ENCODE measurements at regions not wholly inside any gene's neighbourhood (a gene's known extent, or its start where the extent isn't known, plus 50 kb on each side); places are given as distances from the start of the nearest gene placed in this dataset.

- no peaks in the 10 kb centered on the region for H3K36me3 ChIP-seq (ENCODE audit: control insufficient read depth, insufficient read depth, low read length)
- TF ChIP-seq CTCF (IDR thresholded peaks at IDR 0.05; ENCODE audit: insufficient read depth, low read length, poor library complexity, severe bottlenecking), result no peak
- no peak for DNase-seq (ENCODE audit: low read depth)
- no peaks in the 10 kb centered on the region for H3K27me3 ChIP-seq (ENCODE audit: control insufficient read depth, insufficient read depth, low read length)
- H3K4me3 ChIP-seq (ENCODE audit: low read depth, low read length), result no peak overlapping the region
Observed at GRCh38 chr13:83633746-83634145, 248.5 kb downstream of the SLITRK1 start.

GRCh38 chr13:83622422-83622784 lies 259.9 kb downstream of the SLITRK1 start:
- DNase-seq (ENCODE audit: low read depth), result no peak
- H3K4me3 ChIP-seq (ENCODE audit: low read depth, low read length), result no peak overlapping the region
- H3K36me3 ChIP-seq (ENCODE audit: control insufficient read depth, insufficient read depth, low read length), result no peaks in the 10 kb centered on the region
- TF ChIP-seq CTCF (IDR thresholded peaks at IDR 0.05; ENCODE audit: insufficient read depth, low read length, poor library complexity, severe bottlenecking), result no peak
- H3K27me3 ChIP-seq (ENCODE audit: control insufficient read depth, insufficient read depth, low read length), result no peaks in the 10 kb centered on the region

GRCh38 chr13:83621765-83622421 lies 260.4 kb downstream of the SLITRK1 start:
- H3K36me3 ChIP-seq (ENCODE audit: control insufficient read depth, insufficient read depth, low read length), result no peaks in the 10 kb centered on the region
- no peak for TF ChIP-seq CTCF (IDR thresholded peaks at IDR 0.05; ENCODE audit: insufficient read depth, low read length, poor library complexity, severe bottlenecking)
- H3K4me3 ChIP-seq (ENCODE audit: low read depth, low read length), result no peak overlapping the region
- DNase-seq (ENCODE audit: low read depth), result no peak
- H3K27me3 ChIP-seq (ENCODE audit: control insufficient read depth, insufficient read depth, low read length), result no peaks in the 10 kb centered on the region

GRCh38 chr13:83620530-83621220 lies 261.6 kb downstream of the SLITRK1 start:
- TF ChIP-seq CTCF (IDR thresholded peaks at IDR 0.05; ENCODE audit: insufficient read depth, low read length, poor library complexity, severe bottlenecking), result no peak
- H3K27me3 ChIP-seq (ENCODE audit: control insufficient read depth, insufficient read depth, low read length), result no peaks in the 10 kb centered on the region
- no peak overlapping the region for H3K4me3 ChIP-seq (ENCODE audit: low read depth, low read length)
- DNase-seq (ENCODE audit: low read depth), result no peak
- no peaks in the 10 kb centered on the region for H3K36me3 ChIP-seq (ENCODE audit: control insufficient read depth, insufficient read depth, low read length)

GRCh38 chr13:83618966-83619365 lies 263.3 kb downstream of the SLITRK1 start:
- H3K36me3 ChIP-seq (ENCODE audit: control insufficient read depth, insufficient read depth, low read length), result no peaks in the 10 kb centered on the region
- no peak overlapping the region for H3K4me3 ChIP-seq (ENCODE audit: low read depth, low read length)
- DNase-seq (ENCODE audit: low read depth), result no peak
- H3K27me3 ChIP-seq (ENCODE audit: control insufficient read depth, insufficient read depth, low read length), result no peaks in the 10 kb centered on the region
- TF ChIP-seq CTCF (IDR thresholded peaks at IDR 0.05; ENCODE audit: insufficient read depth, low read length, poor library complexity, severe bottlenecking), result no peak

GRCh38 chr13:83613524-83613923 lies 268.8 kb downstream of the SLITRK1 start:
- no peak overlapping the region for H3K4me3 ChIP-seq (ENCODE audit: low read depth, low read length)
- no peaks in the 10 kb centered on the region for H3K27me3 ChIP-seq (ENCODE audit: control insufficient read depth, insufficient read depth, low read length)
- no peak for TF ChIP-seq CTCF (IDR thresholded peaks at IDR 0.05; ENCODE audit: insufficient read depth, low read length, poor library complexity, severe bottlenecking)
- H3K36me3 ChIP-seq (ENCODE audit: control insufficient read depth, insufficient read depth, low read length), result no peaks in the 10 kb centered on the region
- no peak for DNase-seq (ENCODE audit: low read depth)
